Heart right ventricle (tissue), 16 donors: ENCODE measurements at regions not wholly inside any gene's neighbourhood (a gene's known extent, or its start where the extent isn't known, plus 50 kb on each side); places are given as distances from the start of the nearest gene placed in this dataset.

ENCODE experiments used
- ATAC-seq, 8 donors: fragments of 200-7000 bp; cut with Tn5 transposase; one replicate each; pipeline ENCODE4 v1.9.1; 2020; ENCODE audit warnings: mild to moderate bottlenecking in 8 of 8, moderate library complexity in 8 of 8, moderate number of reproducible peaks in 1 of 8
- DNase-seq, 2 donors: peaks; one replicate each; pipeline ENCODE4 v3.0.0-alpha.2; 2020
- H3K27ac ChIP-seq, 10 donors: fragments of 200-600 bp; sonication (generic) in 2 of 10; one replicate each; pipeline versions ENCODE4 v1.5.0 to v1.8.0; 2020 to 2022; ENCODE audit warnings: mild to moderate bottlenecking in 3 of 10
- H3K27me3 ChIP-seq, 7 donors: fragments of 200-600 bp; one replicate each; pipeline ENCODE4 v1.8.0; 2021 to 2022; ENCODE audit warnings: mild to moderate bottlenecking in 2 of 7
- H3K36me3 ChIP-seq, 9 donors: fragments of 200-600 bp; sonication (generic) in 1 of 9; one replicate each; pipeline versions ENCODE4 v1.5.0 to v1.8.0; 2020 to 2022; ENCODE audit warnings: mild to moderate bottlenecking in 2 of 9
- H3K4me1 ChIP-seq, 9 donors: fragments of 200-600 bp; sonication (generic) in 1 of 9; one replicate each; pipeline versions ENCODE4 v1.5.0 to v1.8.0; 2020 to 2022; ENCODE audit warnings: mild to moderate bottlenecking in 4 of 9
- H3K4me3 ChIP-seq, 10 donors: fragments of 200-600 bp; sonication (generic) in 2 of 10; one replicate each; pipeline versions ENCODE4 v1.5.0 to v1.8.0; 2020 to 2022; ENCODE audit warnings: mild to moderate bottlenecking in 7 of 10, moderate library complexity in 2 of 10
- H3K9me3 ChIP-seq, 11 donors: fragments of 200-600 bp in 10 of 11; sonication (generic) in 2 of 11; one replicate each; pipeline versions ENCODE4 v1.5.0 to v1.8.0; 2013 to 2022; ENCODE audit warnings: mild to moderate bottlenecking in 2 of 11, control low read depth in 1 of 11, moderate library complexity in 1 of 11
- CTCF ChIP-seq, 9 donors: fragments of 200-600 bp; sonication (generic) in 2 of 9; IDR thresholded peaks; one replicate each; pipeline versions ENCODE4 v1.5.0 to v1.8.0; 2021 to 2022; ENCODE audit warnings: antibody characterized with exemption in 9 of 9, mild to moderate bottlenecking in 5 of 9, moderate library complexity in 1 of 9
- WGBS, 2 donors: extraction: QIAGEN DNeasy Blood & Tissue Kit; methylation state at CpG; one replicate each; pipeline ENCODE4 v1.1.7; 2013; ENCODE audit warnings: inconsistent platforms in 1 of 2; 5-methylcytosine and 5-hydroxymethylcytosine counted together
- intact Hi-C, 10 donors: fragments of 100-400 bp; cut with DNase I; formaldehyde crosslinking; loops; one replicate each; pipeline versions ENCODE4 v1.11.1 to v1.14.2; 2022
- donor health status: Arrhythmogenic right ventricular cardiomyopathy.
- donor health status: ischemic (EF 13 %, LVEDD 7.1; RV severe dilation, severe dysfunction).
- donor health status: healthy with polysubstance abuse.
- donor health status: DM: no; HTN: yes; CAD: no.
- donor health status: DM: no; HTN: no; CAD: no.
- donor health status: ischemic (EF 25% LVEDD 6.9; RV normal size, moderate dysfunction).
- donor health status: ischemic (EF 25% LVEDD 5.7; RV mildly dilated, moderate dysfunction).
- donor health status: healthy.
- donor health status: DM: yes; HTN: yes; CAD: no.
- donor health status: Ischemic cardiomyopathy.
- donor health status: ischemic (EF 35%, LVEDD 5.7; RV mildly dilated, moderate dysfunction).
- donor health status: nonischemic (EF 11% LVEDD 7.7; RV severe dilation, severe dysfunction).
- donor health status: DM: yes; HTN: yes; CAD: no.
- donor health status: PGD.
- donor health status: ischemic (EF 29% LVEDD 5.4; RV normal size, mild dysfunction).
- donor health status: nonischemic (EF 23%, LVEDD 6.1; RV moderate dilation, normal function).

GRCh38 chr9:100959226-100959625 lies 69.3 kb upstream of the PLPPR1 start:
- Histone ChIP-seq H3K27me3 (no peaks in the 10 kb centered on the region), H3K4me1 (no peaks in the 10 kb centered on the region), H3K4me3 (no peak overlapping the region), H3K36me3 (no peaks in the 10 kb centered on the region), H3K9me3 (no peaks in the 10 kb centered on the region), H3K27ac (no peak overlapping the region)
- intact Hi-C loops, result no loop called here
- DNase-seq (no peak), ATAC-seq (no peak)
- TF ChIP-seq CTCF (IDR thresholded peaks at IDR 0.05), result no peak
- WGBS, 2 donors, result 60 to 61% methylated on average over 3 of the region's 3 CpGs
